ENCODE measurements at regions not wholly inside any gene's neighbourhood (a gene's known extent, or its start where the extent isn't known, plus 50 kb on each side); places are given as distances from the start of the nearest gene placed in this dataset.

DNA sequence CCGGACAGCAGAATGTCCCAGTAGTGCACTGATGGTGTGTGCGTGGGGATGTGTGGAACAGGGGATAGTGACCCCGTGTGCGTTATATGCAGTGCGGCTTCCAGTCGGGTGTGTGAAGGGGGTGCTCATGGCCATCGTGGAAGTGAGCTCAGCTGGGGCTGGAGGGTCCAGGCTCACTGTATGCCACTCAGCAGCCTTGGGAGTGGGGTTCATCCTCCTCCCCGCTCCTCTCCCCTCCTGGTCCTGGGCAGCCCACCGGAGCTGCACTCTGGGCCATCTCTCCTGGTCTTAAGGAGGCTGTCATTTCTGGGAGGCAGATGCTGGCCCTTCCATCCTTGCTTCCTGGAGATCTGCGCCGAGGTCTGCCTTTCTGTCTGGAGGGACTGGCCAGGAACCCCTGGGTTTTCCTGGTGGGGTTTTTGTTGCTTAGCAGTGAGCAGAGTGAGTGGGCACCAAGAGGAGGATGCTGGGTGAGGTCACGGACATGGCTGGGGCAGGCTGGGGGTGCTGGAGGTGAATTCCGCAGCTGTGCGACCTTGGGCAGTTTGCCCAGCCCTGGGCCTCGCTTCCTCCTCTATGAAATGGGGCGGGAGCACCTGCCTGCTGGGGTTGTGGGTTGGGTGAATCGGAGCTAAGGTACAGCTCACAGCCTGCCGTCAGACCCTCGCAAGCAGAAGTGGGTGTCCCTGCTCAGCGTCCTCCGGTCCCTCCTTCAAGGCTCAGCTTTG, 164.1 kb downstream of the SEC14L1 start (continued):
- TF ChIP-seq, protein P1, sequence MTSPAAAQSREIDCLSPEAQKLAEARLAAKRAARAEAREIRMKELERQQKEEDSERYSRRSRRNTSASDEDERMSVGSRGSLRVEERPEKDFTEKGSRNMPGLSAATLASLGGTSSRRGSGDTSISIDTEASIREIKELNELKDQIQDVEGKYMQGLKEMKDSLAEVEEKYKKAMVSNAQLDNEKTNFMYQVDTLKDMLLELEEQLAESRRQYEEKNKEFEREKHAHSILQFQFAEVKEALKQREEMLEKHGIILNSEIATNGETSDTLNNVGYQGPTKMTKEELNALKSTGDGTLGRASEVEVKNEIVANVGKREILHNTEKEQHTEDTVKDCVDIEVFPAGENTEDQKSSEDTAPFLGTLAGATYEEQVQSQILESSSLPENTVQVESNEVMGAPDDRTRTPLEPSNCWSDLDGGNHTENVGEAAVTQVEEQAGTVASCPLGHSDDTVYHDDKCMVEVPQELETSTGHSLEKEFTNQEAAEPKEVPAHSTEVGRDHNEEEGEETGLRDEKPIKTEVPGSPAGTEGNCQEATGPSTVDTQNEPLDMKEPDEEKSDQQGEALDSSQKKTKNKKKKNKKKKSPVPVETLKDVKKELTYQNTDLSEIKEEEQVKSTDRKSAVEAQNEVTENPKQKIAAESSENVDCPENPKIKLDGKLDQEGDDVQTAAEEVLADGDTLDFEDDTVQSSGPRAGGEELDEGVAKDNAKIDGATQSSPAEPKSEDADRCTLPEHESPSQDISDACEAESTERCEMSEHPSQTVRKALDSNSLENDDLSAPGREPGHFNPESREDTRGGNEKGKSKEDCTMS (CRISPR knock-in tag; conservative IDR thresholded peaks at IDR 0.05) = no peak
- TF ChIP-seq ZNF468 (CRISPR knock-in tag; IDR thresholded peaks at IDR 0.05) (no peak), FOXC1 (CRISPR knock-in tag; IDR thresholded peaks at IDR 0.05; ENCODE audit: borderline replicate concordance) (peak; percentile 82; the same call in 1 of the 2 replicates), GTF2F1 (IDR thresholded peaks at IDR 0.05; ENCODE audit: low read length) (no peak), FOXJ3 (CRISPR knock-in tag; IDR thresholded peaks at IDR 0.05; ENCODE audit: borderline replicate concordance) (no peak), ZNF34 (CRISPR knock-in tag; IDR thresholded peaks at IDR 0.05; ENCODE audit: borderline replicate concordance) (no peak), SCMH1 (CRISPR knock-in tag; IDR thresholded peaks at IDR 0.05; ENCODE audit: borderline replicate concordance) (no peak), ERF (CRISPR knock-in tag; IDR thresholded peaks at IDR 0.05) (peak; percentile 67; the same call in 1 of the 2 replicates), ZNF296 (CRISPR knock-in tag; conservative IDR thresholded peaks at IDR 0.05) (no peak), ZNF839 (CRISPR knock-in tag; IDR thresholded peaks at IDR 0.05; ENCODE audit: borderline replicate concordance) (no peak), ZNF816 (CRISPR knock-in tag; IDR thresholded peaks at IDR 0.05; ENCODE audit: borderline replicate concordance) (no peak), ATRX (CRISPR knock-in tag; IDR thresholded peaks at IDR 0.05; ENCODE audit: borderline replicate concordance) (no peak), TEAD2 (CRISPR knock-in tag; IDR thresholded peaks at IDR 0.05) (no peak), KAT7 (CRISPR knock-in tag; IDR thresholded peaks at IDR 0.05; ENCODE audit: borderline replicate concordance) (peak; percentile 60; the same call in 1 of the 2 replicates), SP140L (CRISPR knock-in tag; IDR thresholded peaks at IDR 0.05; ENCODE audit: borderline replicate concordance) (no peak), HDAC6 (IDR thresholded peaks at IDR 0.05; ENCODE audit: low read depth, low read length) (no peak), KLF16 (CRISPR knock-in tag; IDR thresholded peaks at IDR 0.05) (no peak; a peak in 1 of 4 replicates), ZNF614 (CRISPR knock-in tag; IDR thresholded peaks at IDR 0.05; ENCODE audit: borderline replicate concordance) (0 out of 2 replicates have a peak, but pooled peaks have one; percentile 16), HNRNPUL1 (IDR thresholded peaks at IDR 0.05; ENCODE audit: low read depth, low read length) (no peak), ZNF234 (CRISPR knock-in tag; conservative IDR thresholded peaks at IDR 0.05) (no peak), ZNF446 (CRISPR knock-in tag; IDR thresholded peaks at IDR 0.05) (no peak)
- TF ChIP-seq, protein P2, sequence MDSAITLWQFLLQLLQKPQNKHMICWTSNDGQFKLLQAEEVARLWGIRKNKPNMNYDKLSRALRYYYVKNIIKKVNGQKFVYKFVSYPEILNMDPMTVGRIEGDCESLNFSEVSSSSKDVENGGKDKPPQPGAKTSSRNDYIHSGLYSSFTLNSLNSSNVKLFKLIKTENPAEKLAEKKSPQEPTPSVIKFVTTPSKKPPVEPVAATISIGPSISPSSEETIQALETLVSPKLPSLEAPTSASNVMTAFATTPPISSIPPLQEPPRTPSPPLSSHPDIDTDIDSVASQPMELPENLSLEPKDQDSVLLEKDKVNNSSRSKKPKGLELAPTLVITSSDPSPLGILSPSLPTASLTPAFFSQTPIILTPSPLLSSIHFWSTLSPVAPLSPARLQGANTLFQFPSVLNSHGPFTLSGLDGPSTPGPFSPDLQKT (CRISPR knock-in tag; IDR thresholded peaks at IDR 0.05; ENCODE audit: borderline replicate concordance) = no peak
- TF ChIP-seq, protein P3, sequence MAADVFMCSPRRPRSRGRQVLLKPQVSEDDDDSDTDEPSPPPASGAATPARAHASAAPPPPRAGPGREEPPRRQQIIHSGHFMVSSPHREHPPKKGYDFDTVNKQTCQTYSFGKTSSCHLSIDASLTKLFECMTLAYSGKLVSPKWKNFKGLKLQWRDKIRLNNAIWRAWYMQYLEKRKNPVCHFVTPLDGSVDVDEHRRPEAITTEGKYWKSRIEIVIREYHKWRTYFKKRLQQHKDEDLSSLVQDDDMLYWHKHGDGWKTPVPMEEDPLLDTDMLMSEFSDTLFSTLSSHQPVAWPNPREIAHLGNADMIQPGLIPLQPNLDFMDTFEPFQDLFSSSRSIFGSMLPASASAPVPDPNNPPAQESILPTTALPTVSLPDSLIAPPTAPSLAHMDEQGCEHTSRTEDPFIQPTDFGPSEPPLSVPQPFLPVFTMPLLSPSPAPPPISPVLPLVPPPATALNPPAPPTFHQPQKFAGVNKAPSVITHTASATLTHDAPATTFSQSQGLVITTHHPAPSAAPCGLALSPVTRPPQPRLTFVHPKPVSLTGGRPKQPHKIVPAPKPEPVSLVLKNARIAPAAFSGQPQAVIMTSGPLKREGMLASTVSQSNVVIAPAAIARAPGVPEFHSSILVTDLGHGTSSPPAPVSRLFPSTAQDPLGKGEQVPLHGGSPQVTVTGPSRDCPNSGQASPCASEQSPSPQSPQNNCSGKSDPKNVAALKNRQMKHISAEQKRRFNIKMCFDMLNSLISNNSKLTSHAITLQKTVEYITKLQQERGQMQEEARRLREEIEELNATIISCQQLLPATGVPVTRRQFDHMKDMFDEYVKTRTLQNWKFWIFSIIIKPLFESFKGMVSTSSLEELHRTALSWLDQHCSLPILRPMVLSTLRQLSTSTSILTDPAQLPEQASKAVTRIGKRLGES (CRISPR knock-in tag; IDR thresholded peaks at IDR 0.05; ENCODE audit: borderline replicate concordance) = no peak

All from HepG2 (cell line).